Kidney glomerular epithelial cell (primary cell): ENCODE measurements at regions not wholly inside any gene's neighbourhood (a gene's known extent, or its start where the extent isn't known, plus 50 kb on each side); places are given as distances from the start of the nearest gene placed in this dataset.
"Not testable (repeated sequence)": the region's sequence is repeated elsewhere in the genome, so short reads cannot be mapped to it uniquely, and the experiment has no call there.

Source experiments
- DNase-seq: peaks from one replicate; lab custom pipeline; 2025; lab: John Stamatoyannopoulos, UW

DNA sequence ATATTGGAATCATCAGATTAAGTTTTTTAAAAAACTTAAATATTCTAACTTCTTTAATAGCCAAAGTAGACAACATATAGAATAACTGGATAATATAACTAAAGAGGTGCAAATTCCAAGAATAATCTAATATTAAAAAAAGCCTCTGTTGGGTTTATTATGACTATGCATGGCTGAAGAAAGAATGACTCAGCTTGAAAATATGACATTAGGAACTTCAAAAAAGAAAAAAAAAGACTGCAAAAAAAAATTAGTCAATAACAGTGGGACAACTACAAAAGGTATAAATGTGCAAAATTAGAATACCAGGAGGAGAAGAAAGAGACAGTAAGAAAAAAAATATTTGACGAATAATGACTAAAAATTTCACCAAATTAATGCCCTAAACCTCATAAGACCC lies 1178.0 kb downstream of the JRKL start:
- no peak for DNase-seq

- no peak for DNase-seq
Observed at GRCh38 chr11:97570636-97571035, 1180.8 kb downstream of the JRKL start.

DNA sequence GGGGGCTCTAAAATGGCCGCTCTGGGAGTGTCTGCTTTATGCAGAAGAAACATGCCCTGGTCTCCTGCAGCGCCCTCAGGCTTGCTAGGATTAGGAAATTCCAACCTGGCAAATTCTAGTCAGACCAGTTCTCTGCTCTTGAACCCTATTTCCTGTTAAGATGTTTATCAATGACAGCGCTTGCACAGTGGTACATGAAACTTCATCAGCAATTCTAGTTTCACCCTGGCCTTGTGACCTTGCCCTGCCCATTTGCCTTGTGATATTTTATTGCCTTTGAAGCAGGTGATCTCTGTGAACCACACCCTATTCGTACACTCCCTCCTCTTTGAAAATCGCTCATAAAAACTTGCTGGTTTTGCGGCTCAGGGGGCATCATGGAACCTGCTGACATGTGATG lies 1184.0 kb downstream of the JRKL start:
- not testable (repeated sequence) for DNase-seq

DNA sequence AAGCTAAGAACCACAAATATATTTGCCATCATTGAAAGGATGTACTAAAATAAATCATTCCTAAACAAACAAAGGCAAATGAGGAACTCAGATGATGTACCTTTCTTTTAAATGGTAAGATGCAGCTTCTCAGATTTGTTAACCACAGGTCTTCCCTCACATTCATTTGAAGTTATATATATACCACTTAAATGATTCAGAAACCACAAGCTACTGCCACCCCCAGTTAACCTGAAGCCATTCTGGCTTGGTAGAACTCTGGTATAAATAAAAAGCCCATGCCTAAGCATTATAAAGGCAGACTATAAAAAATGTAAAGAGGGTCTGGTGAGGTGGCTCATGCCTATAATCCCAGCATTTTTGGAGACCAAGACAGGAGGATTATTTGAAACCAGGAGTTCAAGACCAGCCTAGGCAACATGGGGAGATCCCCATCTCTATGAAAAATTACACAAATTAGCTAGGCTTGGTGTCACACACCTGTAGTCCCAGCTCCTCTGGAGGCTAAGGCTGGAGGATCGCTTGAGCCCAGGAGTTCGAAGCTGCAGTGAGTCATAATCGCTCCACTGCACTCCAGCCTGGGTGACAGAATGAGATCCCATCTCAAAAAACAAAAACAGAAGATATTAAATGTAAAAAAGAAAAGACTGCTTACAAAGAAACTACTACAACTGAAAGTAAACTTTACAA lies 1185.3 kb downstream of the JRKL start:
- DNase-seq, result no peak

DNA sequence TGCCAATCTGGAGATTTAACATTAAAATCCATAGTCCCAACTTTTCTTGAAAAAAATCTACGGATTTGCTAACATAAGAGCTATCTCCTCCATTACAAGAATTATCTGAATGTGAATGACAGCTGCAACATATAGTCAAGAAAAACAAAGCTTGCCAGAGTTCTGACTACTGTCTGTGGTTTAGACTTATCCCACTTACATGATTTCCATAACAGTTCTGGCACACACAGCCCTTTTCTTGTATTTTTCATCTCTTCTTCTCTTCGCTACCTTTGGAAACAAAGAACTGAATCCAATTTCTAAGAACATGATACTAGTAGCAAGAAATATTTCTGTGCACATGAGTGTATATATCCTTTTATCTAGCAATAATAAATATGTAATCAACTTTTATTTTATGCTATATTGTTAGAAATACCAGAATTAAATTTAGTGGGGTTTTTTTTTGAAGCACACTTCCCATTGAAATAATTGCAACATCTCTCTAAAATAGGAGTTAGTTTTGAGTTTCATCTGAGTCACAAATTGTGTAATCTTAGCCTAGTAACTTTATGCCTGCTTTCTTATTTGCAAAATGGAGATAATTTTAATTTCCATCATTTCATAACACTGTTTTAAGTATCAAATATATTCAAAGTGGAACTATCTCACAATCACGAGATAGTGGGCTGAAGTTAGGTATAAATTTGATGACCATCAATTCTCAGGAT lies 1217.6 kb downstream of the JRKL start:
- no peak for DNase-seq

DNA sequence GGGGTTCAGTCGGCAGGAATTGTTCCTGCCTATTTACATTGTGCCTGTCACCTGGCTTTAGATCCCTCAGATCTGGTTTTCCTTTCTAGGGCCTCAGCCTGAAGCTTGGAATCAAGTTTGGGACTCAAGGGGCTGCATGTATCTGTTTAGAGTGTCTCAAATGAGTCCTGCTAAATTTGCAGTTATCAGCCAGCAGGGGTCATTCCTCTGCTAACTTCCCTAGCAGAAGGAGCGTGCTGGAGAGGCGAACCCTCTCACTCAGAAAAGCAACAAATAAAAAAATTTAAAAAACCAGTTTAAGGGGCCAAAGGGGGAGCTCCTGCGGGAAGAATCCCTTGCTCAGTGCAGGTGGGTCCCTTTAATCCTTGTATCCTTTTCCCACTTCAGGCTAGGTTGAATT lies 1220.2 kb downstream of the JRKL start:
- no peak for DNase-seq

- no peak for DNase-seq
Observed at GRCh38 chr11:97610854-97611253, 1221.0 kb downstream of the JRKL start.

DNA sequence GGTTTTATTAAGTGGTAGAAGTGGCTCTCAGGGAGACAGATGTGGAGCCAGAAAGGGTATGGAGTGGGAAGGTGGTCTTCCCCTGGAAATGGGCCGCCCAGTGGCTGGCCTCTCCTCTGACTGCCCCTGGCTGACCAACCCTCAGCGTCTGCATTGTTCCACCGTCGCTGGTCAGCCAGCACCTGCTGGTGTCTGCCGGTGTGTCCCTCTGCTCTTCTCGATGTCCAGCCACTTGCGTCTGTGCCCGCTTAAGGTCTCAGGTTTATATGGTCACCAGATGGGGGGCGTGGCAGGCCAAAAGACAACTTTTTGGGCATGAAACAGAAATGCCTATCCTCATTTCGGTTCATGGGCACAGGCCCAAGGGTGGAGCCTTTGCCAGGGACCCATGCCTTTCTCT lies 1221.5 kb downstream of the JRKL start:
- no peak for DNase-seq

GRCh38 chr11:97614606-97615005 lies 1224.8 kb downstream of the JRKL start:
- no peak for DNase-seq

- no peak for DNase-seq
Observed at GRCh38 chr11:97615546-97615945, 1225.7 kb downstream of the JRKL start.

DNA sequence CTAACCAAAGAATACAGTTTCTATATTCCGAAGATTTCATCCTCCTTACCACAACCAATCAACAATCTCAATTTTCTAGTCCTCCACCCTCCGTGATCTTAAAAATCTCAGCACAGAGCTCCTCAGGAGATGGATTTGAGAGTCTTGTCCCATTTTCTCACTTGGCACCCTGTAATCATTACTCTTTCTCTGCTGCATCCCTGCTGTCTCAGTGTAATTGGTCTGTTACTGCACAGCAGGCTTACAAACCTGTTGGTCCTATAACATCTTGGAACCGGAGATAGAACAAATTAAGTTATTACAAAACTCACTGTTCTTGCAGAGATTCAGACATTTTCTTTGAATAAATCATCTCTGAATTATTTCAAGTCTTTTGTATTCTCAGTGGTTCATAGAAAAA lies 1227.2 kb downstream of the JRKL start:
- no peak for DNase-seq

DNA sequence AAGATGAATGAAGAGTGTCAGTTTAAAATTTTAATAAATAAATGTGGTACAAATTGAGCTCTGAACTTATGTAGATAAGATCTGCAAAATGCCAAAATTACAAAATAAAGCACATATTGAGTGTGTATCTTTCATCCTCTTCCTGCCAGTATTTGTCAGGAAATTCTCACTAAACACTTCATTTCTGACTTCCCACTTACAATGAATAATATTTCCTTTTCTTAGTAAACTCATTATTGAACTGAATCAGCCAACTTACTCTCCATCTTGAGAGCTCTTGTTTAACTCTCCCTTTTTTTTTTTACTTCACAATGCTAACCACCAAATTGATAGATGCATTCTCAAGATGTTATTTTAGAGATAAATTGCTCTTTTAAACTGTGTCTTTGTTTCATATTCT lies 1230.2 kb downstream of the JRKL start:
- no peak for DNase-seq

DNA sequence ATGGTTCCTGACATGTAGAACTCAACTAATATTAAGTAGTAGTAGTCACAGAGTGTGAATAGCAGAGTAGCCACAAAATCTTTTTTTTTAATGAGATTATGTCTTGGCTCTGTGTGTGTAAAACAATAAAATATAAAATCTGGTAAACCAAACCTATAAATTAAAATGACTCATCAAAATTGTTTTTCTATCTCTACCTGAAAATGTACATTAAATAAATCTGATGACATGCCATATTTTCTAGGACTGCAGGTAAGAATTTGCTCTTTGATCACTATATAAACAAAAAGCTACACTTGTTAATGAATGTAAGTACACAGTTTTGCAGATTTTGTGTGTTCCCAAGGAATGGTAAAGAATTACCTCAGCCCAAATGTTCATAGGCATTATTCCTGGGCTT lies 1231.5 kb downstream of the JRKL start:
- DNase-seq, result no peak

- DNase-seq, result no peak
Observed at GRCh38 chr11:97622795-97623194, 1233.0 kb downstream of the JRKL start.

- not testable (repeated sequence) for DNase-seq
Observed at GRCh38 chr11:97636741-97637140, 1246.9 kb downstream of the JRKL start.

- DNase-seq, result no peak
Observed at GRCh38 chr11:97637701-97638100, 1247.9 kb downstream of the JRKL start.

GRCh38 chr11:97638641-97639224 lies 1248.9 kb downstream of the JRKL start:
- DNase-seq, result no peak

DNA sequence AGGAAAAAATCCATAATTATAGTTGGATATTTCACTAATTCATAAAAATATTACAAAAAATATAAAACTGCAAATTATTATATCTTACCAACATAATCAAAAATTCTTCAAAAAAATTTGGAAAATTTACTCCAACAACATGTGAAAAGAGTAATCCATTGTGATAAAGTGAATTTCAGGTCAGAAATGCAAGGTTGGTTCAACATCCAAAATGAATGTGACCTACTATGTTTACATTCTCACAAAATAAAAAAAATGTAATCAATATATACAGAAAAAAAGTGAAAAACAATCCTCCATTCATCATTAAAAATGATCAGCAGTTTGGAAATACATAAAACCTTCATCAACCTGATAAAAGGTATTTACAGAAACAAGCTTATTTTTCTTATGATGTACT lies 1252.2 kb downstream of the JRKL start:
- DNase-seq, result no peak

DNA sequence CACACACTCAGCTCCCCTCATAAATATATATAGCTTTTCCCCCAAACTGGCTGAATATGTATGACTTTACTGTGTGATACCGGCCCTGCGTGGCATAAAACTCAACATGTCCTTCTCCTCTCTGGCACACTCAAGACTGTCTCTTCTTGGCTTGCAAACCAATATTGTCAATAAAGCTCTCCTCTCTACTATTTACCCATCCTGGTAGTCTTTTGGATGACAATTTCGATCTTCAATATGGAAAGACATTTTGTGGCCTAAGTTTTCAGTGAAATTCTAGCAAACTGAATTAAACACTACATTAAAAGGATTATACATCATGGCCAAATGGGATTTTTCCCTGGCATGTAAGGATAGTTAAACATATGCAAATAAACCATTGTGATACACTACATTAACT lies 1255.9 kb downstream of the JRKL start:
- DNase-seq, result no peak

- DNase-seq, result no peak
Observed at GRCh38 chr11:97656356-97656755, 1266.5 kb downstream of the JRKL start.

DNA sequence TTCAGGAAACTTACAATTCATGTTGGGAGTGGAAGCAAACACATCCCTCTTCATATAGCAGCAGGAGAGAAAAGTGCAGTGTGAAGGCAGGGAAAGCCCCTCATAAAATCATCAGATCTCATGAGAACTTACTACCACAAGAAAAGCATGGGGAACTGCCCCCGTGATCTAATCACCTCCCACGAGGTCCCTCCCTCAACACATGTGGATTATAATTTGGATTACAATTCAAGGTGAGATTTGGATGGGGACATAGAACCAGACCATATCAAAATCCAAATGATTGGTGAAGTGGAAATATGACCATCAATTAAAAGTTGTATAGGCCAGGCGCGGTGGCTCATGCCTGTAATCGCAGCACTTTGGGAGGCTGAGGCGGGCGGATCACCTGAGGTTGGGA lies 1268.0 kb downstream of the JRKL start:
- DNase-seq, result no peak

- no peak for DNase-seq
Observed at GRCh38 chr11:97667057-97667456, 1277.2 kb downstream of the JRKL start.

- DNase-seq, result no peak
Observed at GRCh38 chr11:97683733-97684132, 1293.9 kb downstream of the JRKL start.
